Activated T-helper 1 cell treated with anti-CD3 and anti-CD28 coated beads, Interleukin-12 subunit alpha, Interleukin-12 subunit beta, Interleukin-2, Interleukin-4 antibody, amounts not matched to agents 30 ng/mL and 10 ng/mL and 1 ng/mL, durations not matched to agents 14 hours and 24 hours and 36 hours (primary cell): ENCODE measurements at regions not wholly inside any gene's neighbourhood (a gene's known extent, or its start where the extent isn't known, plus 50 kb on each side); places are given as distances from the start of the nearest gene placed in this dataset.

Experiments used
- DNase-seq: peaks from one replicate; pipeline ENCODE4 v3.0.0; 2021; ENCODE audit warnings: low spot score
- H3K27ac Mint-ChIP-seq: one replicate; pipeline ENCODE4 v1.8.0; 2021; ENCODE audit warnings: mild to moderate bottlenecking, mixed read lengths
- H3K27me3 Mint-ChIP-seq: one replicate; pipeline ENCODE4 v1.8.0; 2022; ENCODE audit warnings: mild to moderate bottlenecking, moderate library complexity, mixed read lengths; ENCODE audit not compliant: insufficient read depth
- H3K36me3 Mint-ChIP-seq: one replicate; pipeline ENCODE4 v1.8.0; 2021; ENCODE audit warnings: low read depth, mixed read lengths
- H3K4me1 Mint-ChIP-seq: one replicate; pipeline ENCODE4 v1.8.0; 2021; ENCODE audit warnings: low read depth, mixed read lengths
- H3K4me3 Mint-ChIP-seq: one replicate; pipeline ENCODE4 v1.8.0; 2021; ENCODE audit warnings: mild to moderate bottlenecking, moderate library complexity, mixed read lengths
- H3K9me3 Mint-ChIP-seq: one replicate; pipeline ENCODE4 v1.8.0; 2021; ENCODE audit warnings: mixed read lengths
- intact Hi-C: fragments of 100-400 bp; cut with micrococcal nuclease; formaldehyde crosslinking; loops from one replicate; pipeline ENCODE4 v1.15.1; 2024

DNA sequence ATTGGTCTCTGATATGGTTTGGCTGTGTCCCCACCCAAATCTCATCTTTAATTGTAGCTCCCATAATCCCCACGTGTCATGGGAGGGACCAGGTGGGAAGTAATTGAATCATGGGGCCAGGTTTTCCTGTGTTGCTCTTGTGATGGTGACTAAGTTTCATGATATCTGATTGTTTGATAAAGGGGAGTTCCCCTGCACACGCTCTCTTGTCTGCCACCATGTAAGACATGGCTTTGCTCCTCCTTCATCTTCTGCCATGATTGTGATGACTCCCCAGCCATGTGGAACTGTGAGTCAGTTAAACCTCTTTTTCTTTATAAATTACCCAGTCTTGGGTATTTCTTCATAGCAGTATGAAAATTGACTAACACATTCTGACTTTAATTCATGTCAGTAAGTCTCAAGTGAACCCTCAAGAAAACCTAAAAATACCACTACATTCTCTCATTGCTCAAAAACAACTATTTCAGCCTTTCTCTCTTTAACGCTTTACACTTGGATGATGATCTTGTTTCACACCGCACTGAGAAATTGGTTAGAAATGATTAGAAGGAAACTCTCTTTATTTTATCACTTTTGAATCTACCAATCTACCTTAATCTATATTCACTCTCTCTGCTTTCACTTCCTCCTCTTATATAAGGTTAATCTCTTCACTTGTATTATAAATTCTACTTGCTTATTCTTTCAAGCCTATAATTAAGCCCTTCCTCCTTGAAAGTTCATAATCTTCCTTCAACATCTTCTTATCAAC lies 110.1 kb downstream of the GALR1 start:
- DNase-seq, result no peak
- Mint-ChIP-seq H3K9me3 (peaks cover 23% of the 10 kb centered on the region), H3K4me1 (no peaks in the 10 kb centered on the region), H3K27me3 (no peaks in the 10 kb centered on the region), H3K27ac (no peak overlapping the region), H3K4me3 (no peak overlapping the region), H3K36me3 (no peaks in the 10 kb centered on the region)
- intact Hi-C loops, result loop anchor here (5.0 kb wide), 1 partner anchor 112 kb away; the partner anchor contains the start of gene GALR1

DNA sequence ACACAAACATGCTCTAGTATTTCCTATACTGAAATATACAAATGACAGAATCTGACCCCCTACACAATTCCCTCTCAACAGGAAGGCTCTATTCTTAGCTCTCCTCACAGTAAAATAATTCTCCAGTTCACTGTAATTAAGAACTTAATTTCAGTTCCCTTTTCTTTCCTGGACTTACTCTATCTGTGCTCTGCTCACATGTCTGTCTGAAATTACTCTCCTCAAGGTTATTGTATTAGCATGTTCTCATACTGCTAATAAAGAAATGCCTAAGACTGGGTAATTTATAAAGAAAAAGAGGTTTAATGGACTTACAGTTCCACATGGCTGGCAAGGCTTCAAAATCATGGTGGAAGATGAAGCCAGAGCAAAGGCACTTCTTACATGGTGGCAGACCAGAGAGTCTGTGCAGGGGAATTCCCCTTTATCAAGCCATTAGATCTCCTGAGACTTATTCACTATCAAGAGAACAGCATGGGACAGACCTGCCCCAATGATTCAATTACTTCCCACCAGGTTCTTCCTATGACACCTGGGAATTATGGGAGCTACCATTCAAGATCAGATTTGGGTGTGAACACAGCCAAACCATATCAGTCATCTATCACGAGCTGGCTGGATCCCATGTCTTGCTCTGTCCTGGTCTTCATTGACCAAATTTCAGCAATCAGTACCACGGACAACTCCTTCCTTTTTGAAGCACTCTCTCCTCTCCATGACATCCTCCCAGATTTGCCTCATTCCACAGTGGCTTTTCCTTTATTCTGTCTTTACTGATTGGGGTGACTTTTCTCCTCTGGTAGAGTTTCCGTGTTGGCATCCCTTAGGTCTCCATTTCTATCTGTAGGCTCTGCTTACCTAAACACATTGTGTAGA lies 110.9 kb downstream of the GALR1 start:
- intact Hi-C loops, result no loop called here
- no peak for DNase-seq
- H3K4me1 Mint-ChIP-seq, result no peaks in the 10 kb centered on the region
- no peaks in the 10 kb centered on the region for H3K36me3 Mint-ChIP-seq
- H3K4me3 Mint-ChIP-seq, result no peak overlapping the region
- no peaks in the 10 kb centered on the region for H3K27me3 Mint-ChIP-seq
- H3K27ac Mint-ChIP-seq, result no peak overlapping the region
- H3K9me3 Mint-ChIP-seq, result peaks cover 23% of the 10 kb centered on the region

GRCh38 chr18:77361382-77361781 lies 111.7 kb downstream of the GALR1 start:
- H3K4me1 Mint-ChIP-seq, result no peaks in the 10 kb centered on the region
- no peak overlapping the region for H3K27ac Mint-ChIP-seq
- no peak overlapping the region for H3K4me3 Mint-ChIP-seq
- no peaks in the 10 kb centered on the region for H3K36me3 Mint-ChIP-seq
- H3K27me3 Mint-ChIP-seq, result no peaks in the 10 kb centered on the region
- intact Hi-C loops, result no loop called here
- DNase-seq, result no peak
- H3K9me3 Mint-ChIP-seq, result peaks cover 23% of the 10 kb centered on the region

DNA sequence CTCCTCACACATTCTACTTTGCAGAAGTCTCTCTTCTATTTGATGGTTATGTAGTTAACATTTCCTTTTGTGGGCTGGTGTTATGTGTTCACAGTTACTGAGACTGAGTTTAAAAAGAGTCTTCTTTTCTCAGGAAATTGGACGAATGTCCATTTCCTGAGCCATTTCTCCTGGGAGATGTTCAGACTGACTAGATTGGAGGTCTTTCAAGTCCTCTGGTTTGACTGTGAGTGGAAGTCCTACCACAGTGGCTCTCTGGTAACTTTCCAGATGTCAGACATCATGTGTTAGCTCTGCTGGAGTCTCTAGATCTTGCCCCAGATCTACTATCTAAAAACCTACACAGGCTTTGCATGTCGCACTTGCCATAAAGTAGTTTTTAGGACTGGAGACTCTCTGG lies 116.0 kb downstream of the GALR1 start:
- Mint-ChIP-seq H3K4me1 (no peaks in the 10 kb centered on the region), H3K36me3 (peaks cover 2% of the 10 kb centered on the region), H3K27ac (no peak overlapping the region), H3K4me3 (no peak overlapping the region), H3K27me3 (peaks cover 3% of the 10 kb centered on the region), H3K9me3 (peaks cover 28% of the 10 kb centered on the region)
- DNase-seq, result no peak
- intact Hi-C loops, result no loop called here

GRCh38 chr18:77366067-77366719 lies 116.5 kb downstream of the GALR1 start:
- no peak for DNase-seq
- Mint-ChIP-seq H3K36me3 (peaks cover 2% of the 10 kb centered on the region), H3K27me3 (peaks cover 3% of the 10 kb centered on the region), H3K27ac (no peak overlapping the region), H3K4me1 (no peaks in the 10 kb centered on the region), H3K4me3 (no peak overlapping the region), H3K9me3 (peaks cover 23% of the 10 kb centered on the region)
- intact Hi-C loops, result no loop called here

GRCh38 chr18:77366720-77367641 lies 117.3 kb downstream of the GALR1 start:
- Mint-ChIP-seq H3K4me3 (no peak overlapping the region), H3K27me3 (peaks cover 3% of the 10 kb centered on the region), H3K36me3 (peaks cover 2% of the 10 kb centered on the region), H3K27ac (no peak overlapping the region), H3K4me1 (no peaks in the 10 kb centered on the region), H3K9me3 (peaks cover 19% of the 10 kb centered on the region)
- intact Hi-C loops, result no loop called here
- no peak for DNase-seq

DNA sequence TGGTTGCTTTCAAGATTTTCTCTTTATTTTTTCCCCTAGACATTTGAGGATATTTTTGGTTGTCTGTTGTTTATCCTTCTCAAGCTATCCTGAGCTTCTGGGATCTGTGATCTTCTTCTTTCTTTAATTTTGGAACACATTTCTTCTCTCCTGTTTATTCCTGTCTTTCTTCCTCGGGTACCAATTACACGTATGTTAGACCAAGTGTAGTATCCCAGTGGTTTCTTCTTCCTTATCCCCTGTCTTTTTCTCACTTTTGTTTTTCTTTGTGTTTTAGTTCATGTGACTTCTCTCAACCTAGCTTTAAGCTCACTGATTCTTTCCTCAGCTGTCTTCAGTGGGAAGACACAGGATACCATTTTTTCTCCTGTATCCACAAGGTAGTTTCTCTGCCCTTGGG lies 120.0 kb downstream of the GALR1 start:
- H3K27ac Mint-ChIP-seq, result no peak overlapping the region
- H3K4me3 Mint-ChIP-seq, result no peak overlapping the region
- peaks cover 2% of the 10 kb centered on the region for H3K36me3 Mint-ChIP-seq
- H3K4me1 Mint-ChIP-seq, result no peaks in the 10 kb centered on the region
- peaks cover 19% of the 10 kb centered on the region for H3K9me3 Mint-ChIP-seq
- no peak for DNase-seq
- H3K27me3 Mint-ChIP-seq, result peaks cover 3% of the 10 kb centered on the region
- intact Hi-C loops, result no loop called here

GRCh38 chr18:77373730-77374445 lies 124.2 kb downstream of the GALR1 start:
- H3K27ac Mint-ChIP-seq, result no peak overlapping the region
- peaks cover 2% of the 10 kb centered on the region for H3K36me3 Mint-ChIP-seq
- intact Hi-C loops, result no loop called here

GRCh38 chr18:77374446-77374805 lies 124.8 kb downstream of the GALR1 start:
- Mint-ChIP-seq H3K4me3 (no peak overlapping the region), H3K27ac (no peak overlapping the region), H3K4me1 (no peaks in the 10 kb centered on the region), H3K27me3 (peaks cover 2% of the 10 kb centered on the region), H3K9me3 (peaks cover 12% of the 10 kb centered on the region), H3K36me3 (peaks cover 2% of the 10 kb centered on the region)
- no peak for DNase-seq
- intact Hi-C loops, result no loop called here

More at GRCh38 chr18:77373730-77374445, 124.2 kb downstream of the GALR1 start:
- H3K27me3 Mint-ChIP-seq, result peaks cover 2% of the 10 kb centered on the region
- no peak for DNase-seq
- H3K4me3 Mint-ChIP-seq, result no peak overlapping the region
- H3K4me1 Mint-ChIP-seq, result no peaks in the 10 kb centered on the region
- H3K9me3 Mint-ChIP-seq, result peaks cover 17% of the 10 kb centered on the region

DNA sequence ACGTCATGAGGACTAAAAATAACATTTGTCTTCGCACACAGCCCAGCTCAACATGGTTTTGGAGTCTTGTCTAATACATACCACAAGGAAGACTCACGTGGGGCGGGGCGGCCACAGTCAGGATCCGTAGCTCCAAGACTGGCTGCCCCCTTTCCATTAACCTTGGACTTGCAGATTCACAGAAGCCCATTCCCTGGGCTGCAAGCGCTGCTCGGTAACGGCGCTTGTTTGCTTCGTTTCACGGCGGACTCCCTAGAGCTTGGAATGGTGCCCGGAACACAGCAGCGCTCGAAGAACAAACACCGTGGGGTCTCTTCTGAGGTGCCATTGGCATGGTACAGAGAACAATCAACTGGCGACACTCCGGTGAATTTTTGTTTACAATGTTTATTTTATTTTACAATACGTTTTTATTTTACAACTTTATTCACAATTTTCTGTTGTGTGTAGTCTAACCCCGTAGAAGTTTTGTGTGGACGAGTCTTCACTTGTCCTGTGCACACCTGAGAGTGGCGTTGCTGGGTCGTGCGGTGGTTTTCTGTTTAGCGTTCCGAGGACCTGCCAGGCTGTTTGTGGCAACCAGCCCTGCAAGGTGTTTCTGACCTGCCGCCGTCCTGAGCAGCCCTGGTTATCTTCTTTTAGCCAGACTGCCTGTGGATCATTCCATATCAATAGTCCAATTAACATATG lies 126.5 kb downstream of the GALR1 start:
- Mint-ChIP-seq H3K27ac (no peak overlapping the region), H3K4me1 (no peaks in the 10 kb centered on the region), H3K9me3 (no peaks in the 10 kb centered on the region), H3K27me3 (peaks cover 2% of the 10 kb centered on the region), H3K4me3 (no peak overlapping the region), H3K36me3 (no peaks in the 10 kb centered on the region)
- no peak for DNase-seq
- intact Hi-C loops, result no loop called here

DNA sequence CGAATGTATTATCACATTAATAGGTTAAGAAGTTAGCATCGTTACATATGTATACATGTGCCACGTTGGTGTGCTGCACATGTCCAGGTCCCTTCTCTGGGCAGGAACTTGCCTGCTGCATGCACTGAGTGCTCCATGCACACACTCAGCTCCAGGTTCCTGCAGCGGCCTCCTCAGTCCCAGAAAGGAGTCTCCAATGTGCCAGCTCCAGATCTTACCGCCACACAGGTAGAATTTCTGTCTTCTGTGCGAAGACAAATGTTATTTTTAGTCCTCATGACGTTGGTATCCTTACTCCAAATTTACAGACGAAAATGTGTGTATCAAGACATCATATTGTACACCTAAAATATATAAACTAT lies 127.1 kb downstream of the GALR1 start:
- Mint-ChIP-seq H3K4me1 (no peaks in the 10 kb centered on the region), H3K27ac (no peak overlapping the region), H3K27me3 (peaks cover 2% of the 10 kb centered on the region), H3K36me3 (no peaks in the 10 kb centered on the region), H3K4me3 (no peak overlapping the region), H3K9me3 (no peaks in the 10 kb centered on the region)
- intact Hi-C loops, result no loop called here
- DNase-seq, result no peak
